ENCODE measurements at regions not wholly inside any gene's neighbourhood (a gene's known extent, or its start where the extent isn't known, plus 50 kb on each side); places are given as distances from the start of the nearest gene placed in this dataset.

GRCh38 chr20:50317609-50318008, 127.0 kb downstream of the CEBPB start:
- Histone ChIP-seq H3K4me3 (ENCODE audit: low read depth, low read length) (no peak overlapping the region), H3K36me3 (replicated peaks) (no peaks in the 10 kb centered on the region), H3K27ac (no peak overlapping the region), H3K27me3 (replicated peaks) (no peaks in the 10 kb centered on the region)
- in situ Hi-C loops (cut with HindIII; ENCODE audit: low pct_ligation_motif_present, low sequenced_read_pairs): no loop called here
- no peak for DNase-seq
- no peak for TF ChIP-seq CTCF (IDR thresholded peaks at IDR 0.05; ENCODE audit: low read depth, low read length, missing control alignments)

DNA sequence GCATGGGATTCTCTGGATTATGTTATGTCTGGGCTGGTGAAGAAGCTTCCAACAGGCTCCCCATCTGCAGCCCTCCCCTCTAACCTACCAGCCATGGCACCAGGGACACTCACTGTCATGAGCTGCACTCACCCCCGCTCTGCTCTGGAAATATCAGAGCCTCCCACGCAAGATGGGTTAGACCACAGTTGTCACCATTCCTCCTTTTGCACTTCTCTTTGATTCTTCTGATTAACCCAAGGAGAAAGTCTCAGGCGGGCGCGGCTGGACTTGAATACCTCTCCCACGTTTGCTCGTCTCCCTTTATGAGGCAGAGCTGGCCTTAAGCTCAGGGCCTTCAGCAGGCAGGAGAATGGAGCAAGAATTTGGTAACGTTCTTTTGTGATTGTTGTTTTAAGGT, 128.1 kb downstream of the CEBPB start:
- Histone ChIP-seq H3K27ac (no peak overlapping the region), H3K27me3 (replicated peaks) (no peaks in the 10 kb centered on the region), H3K36me3 (replicated peaks) (no peaks in the 10 kb centered on the region), H3K4me3 (ENCODE audit: low read depth, low read length) (no peak overlapping the region)
- no peak for TF ChIP-seq CTCF (IDR thresholded peaks at IDR 0.05; ENCODE audit: low read depth, low read length, missing control alignments)
- no peak for DNase-seq
- in situ Hi-C loops (cut with HindIII; ENCODE audit: low pct_ligation_motif_present, low sequenced_read_pairs): no loop called here

GRCh38 chr20:50320005-50320900, 129.6 kb downstream of the CEBPB start:
- peak overlapping the region; percentile 71 for H3K27ac ChIP-seq
- no peaks in the 10 kb centered on the region for H3K27me3 ChIP-seq (replicated peaks)
- H3K36me3 ChIP-seq (replicated peaks): no peaks in the 10 kb centered on the region
- no peak for DNase-seq
- in situ Hi-C loops (cut with HindIII; ENCODE audit: low pct_ligation_motif_present, low sequenced_read_pairs): no loop called here
- H3K4me3 ChIP-seq (ENCODE audit: low read depth, low read length): peak overlapping the region; percentile 35
- no peak for TF ChIP-seq CTCF (IDR thresholded peaks at IDR 0.05; ENCODE audit: low read depth, low read length, missing control alignments)

GRCh38 chr20:50320901-50321796, 130.5 kb downstream of the CEBPB start:
- in situ Hi-C loops (cut with HindIII; ENCODE audit: low pct_ligation_motif_present, low sequenced_read_pairs): no loop called here
- peak; percentile 92 for DNase-seq
- H3K27me3 ChIP-seq (replicated peaks): no peaks in the 10 kb centered on the region
- H3K4me3 ChIP-seq (ENCODE audit: low read depth, low read length): peak overlapping the region; percentile 35
- H3K27ac ChIP-seq: peak overlapping the region; percentile 71
- TF ChIP-seq CTCF (IDR thresholded peaks at IDR 0.05; ENCODE audit: low read depth, low read length, missing control alignments): peak; percentile 28
- no peaks in the 10 kb centered on the region for H3K36me3 ChIP-seq (replicated peaks)

- TF ChIP-seq CTCF (IDR thresholded peaks at IDR 0.05; ENCODE audit: low read depth, low read length, missing control alignments): no peak
- Histone ChIP-seq H3K36me3 (replicated peaks) (no peaks in the 10 kb centered on the region), H3K27ac (peak overlapping the region; percentile 71), H3K27me3 (replicated peaks) (no peaks in the 10 kb centered on the region), H3K4me3 (ENCODE audit: low read depth, low read length) (no peak overlapping the region)
- in situ Hi-C loops (cut with HindIII; ENCODE audit: low pct_ligation_motif_present, low sequenced_read_pairs): no loop called here
- no peak for DNase-seq
Observed at GRCh38 chr20:50321797-50322480, 131.3 kb downstream of the CEBPB start.
